ENCODE measurements at regions not wholly inside any gene's neighbourhood (a gene's known extent, or its start where the extent isn't known, plus 50 kb on each side); places are given as distances from the start of the nearest gene placed in this dataset.

- Histone ChIP-seq H3K9me3 (ENCODE audit: control insufficient read depth in 2 of 2, insufficient read depth in 1 of 2, low read length in 1 of 2) (no peaks in the 10 kb centered on the region), H3K27me3 (ENCODE audit: control insufficient read depth in 2 of 2, insufficient read depth in 1 of 2, low read length in 1 of 2) (peaks cover 0 to 2% of the 10 kb centered on the region in 2 donors), H3K4me3 (ENCODE audit: low read length in 2 of 2) (no peak overlapping the region), H3K4me1 (ENCODE audit: control insufficient read depth in 2 of 2, insufficient read depth in 2 of 2, low read length in 2 of 2) (peaks cover 0 to 2% of the 10 kb centered on the region in 2 donors), H3K36me3 (ENCODE audit: control insufficient read depth in 2 of 2, insufficient read depth in 2 of 2, low read length in 1 of 2) (no peaks in the 10 kb centered on the region), H3K27ac (ENCODE audit: low read depth in 1 of 2, low read length in 1 of 2) (no peak overlapping the region)
- no peak for DNase-seq (ENCODE audit: low read depth in 6 of 9, low spot score in 9 of 9)
- WGBS, result 90% methylated on average over 14 of the region's 14 CpGs
Measured at GRCh38 chr15:92266796-92267685, 126.6 kb upstream of the ST8SIA2 start.

GRCh38 chr15:92268900-92269299 lies 124.8 kb upstream of the ST8SIA2 start:
- peaks cover 0 to 2% of the 10 kb centered on the region in 2 donors for H3K4me1 ChIP-seq (ENCODE audit: control insufficient read depth in 2 of 2, insufficient read depth in 2 of 2, low read length in 2 of 2)
- no peaks in the 10 kb centered on the region for H3K36me3 ChIP-seq (ENCODE audit: control insufficient read depth in 2 of 2, insufficient read depth in 2 of 2, low read length in 1 of 2)
- H3K4me3 ChIP-seq (ENCODE audit: low read length in 2 of 2), result no peak overlapping the region
- no peak overlapping the region for H3K27ac ChIP-seq (ENCODE audit: low read depth in 1 of 2, low read length in 1 of 2)
- H3K9me3 ChIP-seq (ENCODE audit: control insufficient read depth in 2 of 2, insufficient read depth in 1 of 2, low read length in 1 of 2), result no peaks in the 10 kb centered on the region
- WGBS, result 93% methylated on average over 3 of the region's 3 CpGs
- peaks cover 0 to 2% of the 10 kb centered on the region in 2 donors for H3K27me3 ChIP-seq (ENCODE audit: control insufficient read depth in 2 of 2, insufficient read depth in 1 of 2, low read length in 1 of 2)
- DNase-seq (ENCODE audit: low read depth in 6 of 9, low spot score in 9 of 9), result no peak

DNA sequence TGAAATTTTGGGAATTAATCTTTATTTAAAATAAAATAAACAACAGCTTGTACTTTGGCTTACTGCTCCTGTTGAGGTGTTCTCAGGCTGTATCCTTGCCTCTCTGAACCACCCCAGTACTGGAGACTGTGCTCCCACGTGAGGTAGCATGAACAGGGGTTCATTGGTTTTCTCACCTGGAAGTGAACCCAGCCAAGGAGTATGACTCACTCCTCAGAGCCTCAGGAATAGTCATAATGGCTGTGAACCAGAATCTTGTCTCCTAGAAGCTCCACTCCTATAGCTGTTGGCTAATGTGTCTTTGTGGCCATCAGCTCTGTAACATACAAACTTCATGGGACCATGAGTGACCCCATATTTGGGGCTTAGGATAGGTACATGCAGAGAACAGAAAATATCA lies 122.5 kb upstream of the ST8SIA2 start:
- DNase-seq (ENCODE audit: low read depth in 6 of 9, low spot score in 9 of 9), result no peak
- peaks cover 0 to 2% of the 10 kb centered on the region in 2 donors for H3K27me3 ChIP-seq (ENCODE audit: control insufficient read depth in 2 of 2, insufficient read depth in 1 of 2, low read length in 1 of 2)
- H3K4me1 ChIP-seq (ENCODE audit: control insufficient read depth in 2 of 2, insufficient read depth in 2 of 2, low read length in 2 of 2), result peaks cover 0 to 2% of the 10 kb centered on the region in 2 donors
- H3K36me3 ChIP-seq (ENCODE audit: control insufficient read depth in 2 of 2, insufficient read depth in 2 of 2, low read length in 1 of 2), result no peaks in the 10 kb centered on the region
- no peak overlapping the region for H3K27ac ChIP-seq (ENCODE audit: low read depth in 1 of 2, low read length in 1 of 2)
- no peaks in the 10 kb centered on the region for H3K9me3 ChIP-seq (ENCODE audit: control insufficient read depth in 2 of 2, insufficient read depth in 1 of 2, low read length in 1 of 2)
- no peak overlapping the region for H3K4me3 ChIP-seq (ENCODE audit: low read length in 2 of 2)
- WGBS, result 93% methylated on average over 1 of the region's 1 CpG

DNA sequence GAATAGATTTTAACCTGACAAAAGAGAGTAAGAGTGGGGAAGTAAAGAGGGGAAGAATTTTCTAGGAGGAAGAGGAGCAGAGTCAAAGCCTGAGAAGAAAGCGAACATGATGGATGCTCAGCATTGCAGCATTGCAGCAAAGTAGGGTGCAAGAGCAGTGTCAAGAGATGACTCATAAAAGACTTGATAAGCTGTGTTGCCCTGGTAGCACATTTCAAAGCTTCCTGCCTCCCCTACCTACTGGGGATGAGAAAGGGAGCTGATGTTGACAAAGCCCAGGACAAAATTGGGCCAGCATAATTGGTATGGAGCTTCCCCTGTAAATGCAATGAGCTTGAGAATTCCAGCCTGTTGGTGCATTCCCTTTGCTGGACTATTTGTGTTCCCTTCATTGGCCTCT lies 121.6 kb upstream of the ST8SIA2 start:
- Histone ChIP-seq H3K4me3 (ENCODE audit: low read length in 2 of 2) (no peak overlapping the region), H3K27me3 (ENCODE audit: control insufficient read depth in 2 of 2, insufficient read depth in 1 of 2, low read length in 1 of 2) (no peaks in the 10 kb centered on the region), H3K9me3 (ENCODE audit: control insufficient read depth in 2 of 2, insufficient read depth in 1 of 2, low read length in 1 of 2) (no peaks in the 10 kb centered on the region), H3K4me1 (ENCODE audit: control insufficient read depth in 2 of 2, insufficient read depth in 2 of 2, low read length in 2 of 2) (no peaks in the 10 kb centered on the region), H3K36me3 (ENCODE audit: control insufficient read depth in 2 of 2, insufficient read depth in 2 of 2, low read length in 1 of 2) (no peaks in the 10 kb centered on the region), H3K27ac (ENCODE audit: low read depth in 1 of 2, low read length in 1 of 2) (no peak overlapping the region)
- DNase-seq (ENCODE audit: low read depth in 6 of 9, low spot score in 9 of 9), result no peak
- whole genome bisulfite sequencing, result 98% methylated on average over 1 of the region's 1 CpG

GRCh38 chr15:92273286-92273685 lies 120.4 kb upstream of the ST8SIA2 start:
- 98% methylated on average over 3 of the region's 3 CpGs for WGBS
- no peaks in the 10 kb centered on the region for H3K27me3 ChIP-seq (ENCODE audit: control insufficient read depth in 2 of 2, insufficient read depth in 1 of 2, low read length in 1 of 2)

GRCh38 chr15:92273723-92274122 lies 120.0 kb upstream of the ST8SIA2 start:
- H3K9me3 ChIP-seq (ENCODE audit: control insufficient read depth in 2 of 2, insufficient read depth in 1 of 2, low read length in 1 of 2), result no peaks in the 10 kb centered on the region
- H3K4me1 ChIP-seq (ENCODE audit: control insufficient read depth in 2 of 2, insufficient read depth in 2 of 2, low read length in 2 of 2), result no peaks in the 10 kb centered on the region
- no peaks in the 10 kb centered on the region for H3K36me3 ChIP-seq (ENCODE audit: control insufficient read depth in 2 of 2, insufficient read depth in 2 of 2, low read length in 1 of 2)
- DNase-seq (ENCODE audit: low read depth in 6 of 9, low spot score in 9 of 9), result no peak
- H3K27me3 ChIP-seq (ENCODE audit: control insufficient read depth in 2 of 2, insufficient read depth in 1 of 2, low read length in 1 of 2), result no peaks in the 10 kb centered on the region
- no peak overlapping the region for H3K4me3 ChIP-seq (ENCODE audit: low read length in 2 of 2)
- no peak overlapping the region for H3K27ac ChIP-seq (ENCODE audit: low read depth in 1 of 2, low read length in 1 of 2)
- WGBS, result 59% methylated on average over 6 of the region's 6 CpGs

More at GRCh38 chr15:92273286-92273685, 120.4 kb upstream of the ST8SIA2 start:
- Histone ChIP-seq H3K4me3 (ENCODE audit: low read length in 2 of 2) (no peak overlapping the region), H3K36me3 (ENCODE audit: control insufficient read depth in 2 of 2, insufficient read depth in 2 of 2, low read length in 1 of 2) (no peaks in the 10 kb centered on the region), H3K27ac (ENCODE audit: low read depth in 1 of 2, low read length in 1 of 2) (no peak overlapping the region), H3K9me3 (ENCODE audit: control insufficient read depth in 2 of 2, insufficient read depth in 1 of 2, low read length in 1 of 2) (no peaks in the 10 kb centered on the region), H3K4me1 (ENCODE audit: control insufficient read depth in 2 of 2, insufficient read depth in 2 of 2, low read length in 2 of 2) (no peaks in the 10 kb centered on the region)
- DNase-seq (ENCODE audit: low read depth in 6 of 9, low spot score in 9 of 9), result no peak

DNA sequence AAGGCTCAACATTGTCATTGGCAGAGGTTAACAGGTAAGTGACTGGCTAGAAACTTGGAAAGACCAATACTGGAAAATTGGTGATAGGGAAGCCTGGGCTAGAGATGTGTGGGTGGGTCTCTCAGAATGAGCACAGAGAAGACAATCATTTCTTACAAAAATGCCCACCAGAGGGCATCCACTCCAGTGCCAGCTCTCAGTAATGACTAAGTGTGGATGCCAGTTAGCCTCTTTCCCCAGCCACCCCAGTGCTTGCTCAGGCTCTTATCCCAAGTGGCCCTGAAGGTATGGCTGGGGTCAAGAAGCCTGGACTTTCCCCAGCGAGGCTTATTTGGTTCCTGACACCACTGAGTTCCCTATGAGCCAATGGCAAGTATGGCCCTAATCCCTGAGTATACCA lies 115.9 kb upstream of the ST8SIA2 start:
- peak in 5 of 9 donors; percentile 9 to 46 (median 13) for DNase-seq (ENCODE audit: low read depth in 6 of 9, low spot score in 9 of 9)
- 90% methylated on average over 1 of the region's 1 CpG for WGBS
- Histone ChIP-seq H3K27me3 (ENCODE audit: control insufficient read depth in 2 of 2, insufficient read depth in 1 of 2, low read length in 1 of 2) (no peaks in the 10 kb centered on the region), H3K36me3 (ENCODE audit: control insufficient read depth in 2 of 2, insufficient read depth in 2 of 2, low read length in 1 of 2) (no peaks in the 10 kb centered on the region), H3K27ac (ENCODE audit: low read depth in 1 of 2, low read length in 1 of 2) (no peak overlapping the region), H3K9me3 (ENCODE audit: control insufficient read depth in 2 of 2, insufficient read depth in 1 of 2, low read length in 1 of 2) (no peaks in the 10 kb centered on the region), H3K4me3 (ENCODE audit: low read length in 2 of 2) (no peak overlapping the region), H3K4me1 (ENCODE audit: control insufficient read depth in 2 of 2, insufficient read depth in 2 of 2, low read length in 2 of 2) (no peaks in the 10 kb centered on the region)

DNA sequence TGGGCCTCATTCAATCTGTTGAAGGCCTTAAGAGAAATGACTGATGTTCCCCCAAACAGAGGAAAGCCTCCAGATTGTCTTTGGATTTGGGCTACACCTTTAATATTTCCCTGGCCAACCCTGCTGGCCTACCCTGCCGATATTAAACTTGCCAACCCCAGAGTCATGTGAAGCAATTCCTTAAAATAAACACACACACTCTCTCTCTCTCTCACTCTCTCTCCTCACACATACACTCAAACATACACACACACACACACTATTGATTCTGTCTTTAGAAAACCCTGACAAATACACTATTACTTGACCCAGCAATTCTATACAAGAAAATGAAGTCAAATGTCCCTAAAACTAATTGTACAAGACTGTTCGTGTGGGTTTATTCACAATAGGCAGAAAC lies 109.9 kb upstream of the ST8SIA2 start:
- no peaks in the 10 kb centered on the region for H3K4me1 ChIP-seq (ENCODE audit: control insufficient read depth in 2 of 2, insufficient read depth in 2 of 2, low read length in 2 of 2)
- DNase-seq (ENCODE audit: low read depth in 6 of 9, low spot score in 9 of 9), result no peak
- H3K36me3 ChIP-seq (ENCODE audit: control insufficient read depth in 2 of 2, insufficient read depth in 2 of 2, low read length in 1 of 2), result no peaks in the 10 kb centered on the region
- H3K27me3 ChIP-seq (ENCODE audit: control insufficient read depth in 2 of 2, insufficient read depth in 1 of 2, low read length in 1 of 2), result no peaks in the 10 kb centered on the region
- no peak overlapping the region for H3K4me3 ChIP-seq (ENCODE audit: low read length in 2 of 2)
- H3K9me3 ChIP-seq (ENCODE audit: control insufficient read depth in 2 of 2, insufficient read depth in 1 of 2, low read length in 1 of 2), result no peaks in the 10 kb centered on the region
- no peak overlapping the region for H3K27ac ChIP-seq (ENCODE audit: low read depth in 1 of 2, low read length in 1 of 2)
- 87% methylated on average over 2 of the region's 2 CpGs for WGBS

DNA sequence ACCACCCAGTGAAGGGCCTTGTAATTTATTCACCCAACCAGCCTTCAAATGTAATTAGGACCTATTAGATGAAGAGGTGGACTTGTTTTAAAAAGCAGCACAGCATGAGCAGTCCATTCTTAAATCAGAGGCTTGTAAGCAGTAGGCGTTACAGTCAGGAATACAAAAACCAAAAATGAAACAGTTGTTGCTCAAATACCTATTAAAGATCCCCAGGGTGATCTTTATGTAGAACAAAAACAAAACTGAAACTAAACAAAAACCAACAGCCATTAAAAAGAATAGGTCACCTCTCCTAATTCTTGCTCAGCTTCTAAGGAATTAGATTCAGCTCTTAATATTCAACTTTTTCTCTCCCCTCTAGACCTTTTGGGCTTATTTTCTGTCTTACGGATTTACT lies 104.9 kb upstream of the ST8SIA2 start:
- DNase-seq (ENCODE audit: low read depth in 6 of 9, low spot score in 9 of 9), result no peak
- no peak overlapping the region for H3K27ac ChIP-seq (ENCODE audit: low read depth in 1 of 2, low read length in 1 of 2)
- H3K4me1 ChIP-seq (ENCODE audit: control insufficient read depth in 2 of 2, insufficient read depth in 2 of 2, low read length in 2 of 2), result no peaks in the 10 kb centered on the region
- H3K4me3 ChIP-seq (ENCODE audit: low read length in 2 of 2), result no peak overlapping the region
- H3K36me3 ChIP-seq (ENCODE audit: control insufficient read depth in 2 of 2, insufficient read depth in 2 of 2, low read length in 1 of 2), result no peaks in the 10 kb centered on the region
- 76% methylated on average over 2 of the region's 2 CpGs for WGBS
- no peaks in the 10 kb centered on the region for H3K9me3 ChIP-seq (ENCODE audit: control insufficient read depth in 2 of 2, insufficient read depth in 1 of 2, low read length in 1 of 2)
- H3K27me3 ChIP-seq (ENCODE audit: control insufficient read depth in 2 of 2, insufficient read depth in 1 of 2, low read length in 1 of 2), result no peaks in the 10 kb centered on the region

Measured in thymus (tissue), 11 donors.